RCC 7860 (cell line): ENCODE measurements at regions not wholly inside any gene's neighbourhood (a gene's known extent, or its start where the extent isn't known, plus 50 kb on each side); places are given as distances from the start of the nearest gene placed in this dataset.

Source experiments
- DNase-seq: peaks from one replicate; pipeline ENCODE4 v3.0.0-alpha.2; 2015; ENCODE audit warnings: low spot score
- FAIRE-seq: peaks from 2 replicates; lab custom pipeline; 2012; peaks lifted over from hg19 to GRCh38; lab: Jason Lieb, UNC

- DNase-seq (no peak), FAIRE-seq (no peak)
Measured at GRCh38 chr4:140281828-140282552, 91.5 kb upstream of the SCOC start.

DNA sequence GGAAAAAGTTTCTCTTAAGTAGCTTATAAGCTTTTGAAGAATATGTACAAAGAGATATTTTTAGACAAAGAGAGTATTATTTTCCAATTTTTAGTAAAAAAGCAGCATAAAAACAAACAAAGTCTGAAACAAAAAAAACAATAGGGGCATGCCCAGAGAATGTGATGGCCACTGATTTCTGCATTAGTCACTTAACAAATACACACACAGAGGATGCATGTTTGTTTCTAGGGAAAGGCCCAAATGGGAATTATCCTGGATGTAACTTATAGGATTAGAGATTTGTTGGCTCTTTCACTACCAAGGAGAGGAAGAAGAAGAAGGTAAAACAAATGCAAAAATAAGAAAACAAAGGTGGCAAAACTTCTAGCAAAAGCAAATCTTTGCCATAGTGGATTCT, 95.9 kb upstream of the SCOC start:
- DNase-seq: no peak
- FAIRE-seq: no peak

- FAIRE-seq (no peak), DNase-seq (no peak)
Measured at GRCh38 chr4:140271553-140271952, 101.9 kb upstream of the SCOC start.

DNA sequence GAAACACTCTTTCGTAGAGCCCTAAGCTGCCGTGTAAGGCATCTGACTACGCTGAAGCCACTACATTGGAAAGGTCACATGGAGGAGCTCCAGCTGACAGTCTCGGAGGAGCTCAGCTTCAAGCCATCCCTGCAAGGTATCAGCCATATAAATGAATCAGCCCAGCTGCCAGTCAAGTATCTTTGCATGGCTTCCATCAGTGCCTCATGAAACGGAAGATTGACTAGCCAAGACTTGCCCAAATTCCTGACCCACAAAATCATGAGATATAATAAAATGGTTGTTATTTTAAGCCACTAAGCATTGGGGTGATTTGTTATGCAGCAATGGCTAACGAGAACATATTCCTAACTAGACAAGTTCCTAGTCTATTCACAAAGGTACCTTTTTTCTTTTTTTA, 104.1 kb upstream of the SCOC start:
- FAIRE-seq (no peak), DNase-seq (no peak)

DNA sequence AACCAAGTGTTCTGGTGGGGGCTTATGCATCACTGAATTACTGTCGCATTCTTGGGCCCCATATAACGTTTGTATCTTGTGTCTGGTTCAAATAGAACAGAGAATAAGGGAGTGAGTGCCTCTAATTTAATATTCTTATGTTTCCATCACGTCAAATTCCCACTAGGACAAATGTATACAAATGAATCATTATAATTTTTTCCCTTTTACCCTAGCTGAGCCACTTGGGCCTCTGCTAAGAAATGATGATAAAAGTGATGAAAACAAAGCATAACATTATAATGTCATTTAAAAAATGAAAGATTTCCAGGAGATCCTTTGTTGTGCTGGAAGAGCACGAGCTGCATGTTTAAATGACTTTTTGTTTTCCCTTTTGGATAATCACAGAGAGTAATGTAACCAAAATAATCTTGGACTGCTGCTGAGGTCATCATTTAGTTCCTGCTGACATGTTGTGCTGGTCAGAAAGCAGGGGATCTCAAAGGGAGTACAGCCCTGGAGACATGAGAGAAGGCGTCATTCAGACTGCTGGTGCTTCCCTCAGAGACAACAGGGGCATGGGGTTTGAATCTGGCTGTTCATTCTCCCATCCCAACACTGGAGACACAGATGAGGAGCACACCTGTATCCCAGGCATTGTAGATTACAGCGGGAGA, 105.1 kb upstream of the SCOC start:
- FAIRE-seq (no peak), DNase-seq (no peak)

- FAIRE-seq (no peak), DNase-seq (no peak)
Measured at GRCh38 chr4:140267576-140267975, 105.9 kb upstream of the SCOC start.

DNA sequence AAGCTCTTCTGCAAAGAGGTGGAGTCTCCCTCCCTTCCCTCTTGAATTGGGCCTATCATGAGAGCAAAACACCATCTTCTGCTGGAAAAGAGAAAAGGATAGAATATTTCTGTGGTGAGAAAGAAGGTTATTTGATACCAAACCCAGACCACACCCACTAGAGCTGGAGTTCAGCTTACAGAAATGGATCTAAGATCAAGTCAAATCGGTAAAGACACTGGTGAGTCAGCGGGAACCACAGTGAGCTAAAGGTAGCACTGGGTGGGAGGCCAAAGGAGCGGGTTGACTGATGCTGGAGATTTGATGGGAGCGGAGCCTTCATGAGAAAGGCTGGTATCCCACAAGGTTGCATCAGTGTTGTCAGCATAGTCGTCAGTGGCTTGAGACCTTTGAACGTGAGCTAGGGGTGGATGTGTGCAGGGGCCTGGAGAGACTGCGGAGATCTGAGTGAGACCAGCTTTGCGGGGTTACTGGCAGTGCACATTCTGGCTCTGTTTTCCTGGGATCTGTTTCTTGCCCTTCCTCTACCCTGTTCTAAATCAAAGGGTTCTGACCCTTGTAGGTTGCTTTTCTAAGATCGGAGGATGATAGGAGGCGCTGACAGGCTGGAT, 106.4 kb upstream of the SCOC start:
- DNase-seq (no peak), FAIRE-seq (no peak)

DNA sequence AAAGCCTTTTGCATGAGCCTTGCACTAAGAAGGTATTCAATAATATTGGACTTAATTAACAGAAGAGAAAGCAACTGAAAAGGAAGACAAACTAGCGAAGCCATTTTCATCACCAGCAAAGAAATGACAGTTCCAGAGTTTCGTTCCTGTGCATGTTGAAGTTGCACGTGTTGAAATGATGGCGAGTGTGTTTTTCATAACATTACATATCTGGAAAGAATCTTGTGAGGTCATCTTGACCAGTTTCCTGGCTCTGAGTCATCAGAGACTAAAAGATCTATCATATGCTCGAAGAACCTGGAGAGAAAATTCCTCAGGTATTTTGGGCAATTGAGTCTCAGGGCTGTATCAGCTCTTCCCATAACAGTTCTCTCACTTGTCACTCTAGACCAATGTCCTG, 106.2 kb upstream of the MAML3 start:
- FAIRE-seq: no peak
- DNase-seq: peak; percentile 54

DNA sequence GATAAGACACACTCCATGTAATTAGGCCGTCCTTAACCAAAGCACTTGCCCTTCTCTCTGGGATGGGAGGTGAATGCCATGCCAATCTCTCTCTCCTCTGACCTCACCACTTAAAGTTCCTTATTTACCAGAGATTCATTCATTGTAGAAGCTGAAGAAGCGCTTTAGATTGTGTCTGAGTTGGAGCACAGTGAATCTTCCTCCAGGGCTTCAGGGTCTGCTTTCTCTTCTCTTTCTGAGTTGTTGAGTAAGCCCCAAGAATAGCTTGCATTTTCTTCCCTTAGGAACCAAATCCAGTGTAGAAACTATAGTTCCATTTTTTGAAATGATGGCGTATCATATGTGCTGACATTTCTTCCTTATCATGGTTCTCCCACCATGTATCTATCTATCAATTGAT, 104.5 kb upstream of the MAML3 start:
- no peak for FAIRE-seq
- no peak for DNase-seq

DNA sequence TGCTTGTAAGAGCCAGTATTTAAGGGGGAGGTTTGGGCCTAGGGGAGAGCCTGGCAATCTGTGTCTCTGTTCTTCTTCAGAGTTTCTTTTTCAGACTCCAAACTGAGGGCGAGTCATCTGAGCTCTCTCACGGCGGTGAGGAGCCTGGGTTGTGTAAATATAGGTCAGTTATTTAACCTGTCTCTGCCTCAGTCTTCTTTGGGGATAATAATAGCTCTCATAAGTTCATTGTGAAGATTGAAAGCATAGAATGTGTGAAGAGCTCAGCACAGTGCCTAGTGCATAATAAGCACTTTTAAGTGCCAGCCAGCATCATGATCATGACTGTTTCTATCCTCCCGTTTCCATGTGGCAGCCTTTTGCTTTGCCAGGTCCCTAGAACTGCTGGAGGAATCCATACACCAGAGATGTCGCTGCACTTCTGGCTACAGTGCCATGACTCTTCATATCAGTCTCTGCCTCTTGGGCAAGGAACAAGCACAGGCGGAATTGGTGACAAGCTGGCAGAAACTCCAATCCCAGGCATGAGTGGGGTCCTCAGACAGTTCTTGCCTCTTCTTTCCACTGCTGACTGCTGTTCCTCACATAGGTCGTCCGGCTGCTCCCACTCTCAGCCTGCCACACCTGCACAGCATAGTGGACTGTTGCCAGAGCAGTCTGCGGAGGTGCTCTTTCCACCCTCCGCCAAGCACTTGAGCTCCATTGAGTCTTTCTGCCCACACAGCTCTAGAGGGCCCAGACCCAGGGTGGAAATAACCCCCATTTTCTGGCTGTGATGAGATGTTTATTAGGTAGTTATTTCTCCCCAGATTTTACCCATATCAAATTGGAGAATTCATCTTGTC, 103.7 kb upstream of the MAML3 start:
- DNase-seq (no peak), FAIRE-seq (no peak)

DNA sequence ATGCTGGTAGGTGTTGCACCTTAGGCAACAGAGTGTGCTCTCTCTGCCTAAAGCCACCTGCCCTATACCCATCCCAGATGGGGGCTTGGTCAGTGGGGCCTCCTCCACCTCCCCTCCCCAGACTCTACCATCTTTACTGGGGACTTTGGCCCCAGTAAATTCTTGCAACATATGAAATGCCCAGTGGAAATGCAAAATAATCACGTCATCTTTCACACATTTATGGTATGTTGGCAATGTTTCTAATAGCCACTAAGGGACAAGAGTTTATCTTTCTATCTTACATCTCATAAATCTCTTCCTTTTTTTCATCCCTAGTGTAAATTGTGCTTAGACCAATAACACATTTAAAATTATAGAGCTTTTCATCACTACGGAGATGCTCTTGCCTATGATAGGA, 103.0 kb upstream of the MAML3 start:
- DNase-seq: no peak
- no peak for FAIRE-seq

DNA sequence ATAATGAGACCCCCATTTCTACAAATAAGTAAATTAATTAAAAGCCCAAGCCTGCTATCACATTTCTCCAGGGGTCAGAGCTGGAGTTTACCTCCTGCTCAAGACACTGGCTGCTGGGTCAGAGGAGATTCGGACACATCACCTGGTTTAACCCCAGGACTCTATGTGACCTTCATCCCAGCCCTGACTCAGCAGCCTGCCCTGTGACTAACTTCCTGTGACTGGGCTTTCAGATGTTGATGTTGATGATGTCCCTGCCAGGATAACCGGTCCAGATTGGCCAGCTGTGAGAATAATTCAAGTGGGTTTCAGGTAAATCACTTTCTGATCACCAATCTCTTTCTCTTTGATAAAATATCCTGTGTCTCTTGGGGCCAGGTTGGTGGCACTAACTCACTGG, 102.4 kb upstream of the MAML3 start:
- peak; percentile 33 for DNase-seq
- no peak for FAIRE-seq

DNA sequence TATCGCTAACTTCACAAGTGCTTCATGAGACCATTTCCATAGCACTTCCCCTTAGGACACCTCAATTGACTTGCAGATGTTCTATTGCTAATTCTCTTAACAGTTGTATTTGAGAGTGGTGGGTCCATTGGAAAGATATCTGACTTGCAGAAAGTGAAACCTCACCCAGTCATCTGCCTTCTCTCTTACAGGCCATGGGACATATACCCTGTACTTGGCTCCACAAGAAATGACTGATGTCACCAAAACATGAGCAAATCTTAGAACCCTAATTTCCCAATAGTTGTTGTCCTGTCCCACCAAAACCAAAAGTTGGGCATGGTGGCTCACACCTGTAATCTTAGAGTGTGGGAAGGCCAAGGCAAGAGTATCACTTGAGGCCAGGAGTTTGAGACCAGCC, 101.9 kb upstream of the MAML3 start:
- FAIRE-seq (no peak), DNase-seq (no peak)

GRCh38 chr4:140255467-140255866, 101.5 kb upstream of the MAML3 start:
- DNase-seq (no peak), FAIRE-seq (no peak)

DNA sequence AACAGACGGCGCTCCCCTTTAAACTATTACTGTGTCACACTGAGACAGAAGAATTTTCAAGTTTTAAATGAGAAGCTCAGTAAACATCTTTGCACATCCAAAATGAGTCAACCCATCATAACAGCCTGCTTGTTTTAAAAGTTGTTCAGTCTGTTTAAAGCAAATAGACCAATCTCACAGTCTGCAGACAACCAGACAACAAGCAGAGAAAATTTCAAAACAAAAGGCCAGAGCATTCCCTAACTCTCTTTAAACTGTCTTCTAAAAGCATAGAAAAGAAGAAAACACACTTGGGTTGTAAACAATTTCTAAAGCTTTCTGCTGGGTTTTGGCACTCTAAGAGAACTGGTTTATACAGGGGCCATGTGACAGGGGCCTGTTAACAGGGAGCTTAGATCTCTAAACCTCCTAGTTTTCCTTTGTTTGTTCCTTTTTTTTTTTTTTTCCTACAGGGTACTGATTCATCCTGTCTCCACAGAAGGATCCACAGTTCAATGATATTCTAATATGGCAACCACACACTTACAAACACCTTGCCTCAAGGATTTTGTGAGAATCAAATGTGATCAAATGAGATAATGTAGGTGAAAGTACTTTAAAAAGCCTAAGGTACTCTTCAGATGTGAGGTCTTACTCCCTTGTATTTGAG, 100.8 kb upstream of the MAML3 start:
- DNase-seq (no peak), FAIRE-seq (no peak)

- no peak for DNase-seq
- FAIRE-seq: no peak
Measured at GRCh38 chr4:140253556-140254027, 99.6 kb upstream of the MAML3 start.

GRCh38 chr4:140252742-140253555, 99.0 kb upstream of the MAML3 start:
- DNase-seq (peak; percentile 5), FAIRE-seq (no peak)

GRCh38 chr4:140252141-140252741, 98.3 kb upstream of the MAML3 start:
- no peak for DNase-seq
- FAIRE-seq: no peak

DNA sequence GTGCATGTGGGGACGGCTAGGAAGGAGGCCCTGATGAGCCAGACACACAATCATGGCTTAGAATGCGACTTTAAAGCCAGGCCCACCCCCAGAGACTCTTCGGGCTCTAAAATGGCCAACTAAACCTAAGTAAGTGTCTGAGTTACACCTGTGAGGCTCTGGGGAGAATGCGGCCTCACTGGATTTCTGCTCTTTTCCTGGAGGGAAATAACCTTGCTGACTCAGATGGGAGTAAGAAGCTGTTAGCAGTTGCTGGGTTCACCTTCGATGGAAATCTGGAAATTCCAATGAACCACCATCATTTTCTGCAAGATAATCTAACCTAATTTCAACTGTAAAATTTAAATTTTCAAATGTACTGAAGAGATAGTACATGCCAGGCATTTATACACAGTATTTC, 97.6 kb upstream of the MAML3 start:
- DNase-seq (no peak), FAIRE-seq (no peak)
